Upper lobe of right lung (tissue), 1 donor: ENCODE measurements at regions not wholly inside any gene's neighbourhood (a gene's known extent, or its start where the extent isn't known, plus 50 kb on each side); places are given as distances from the start of the nearest gene placed in this dataset.
"Not testable (repeated sequence)": the region's sequence is repeated elsewhere in the genome, so short reads cannot be mapped to it uniquely, and the experiment has no call there.

Source experiments
- ATAC-seq: fragments of 200-7000 bp; cut with Tn5 transposase; one replicate; pipeline ENCODE4 v1.9.1; 2020; ENCODE audit warnings: mild to moderate bottlenecking, moderate library complexity
- DNase-seq: peaks from one replicate; pipeline ENCODE4 v3.0.0-alpha.2; 2020
- H3K27ac ChIP-seq: fragments of 200-600 bp; one replicate; pipeline ENCODE4 v1.8.0; 2022
- H3K27me3 ChIP-seq: fragments of 200-600 bp; one replicate; pipeline ENCODE4 v1.8.0; 2022; ENCODE audit warnings: mild to moderate bottlenecking
- H3K36me3 ChIP-seq: fragments of 200-600 bp; one replicate; pipeline ENCODE4 v1.8.0; 2022
- H3K4me1 ChIP-seq: fragments of 200-600 bp; one replicate; pipeline ENCODE4 v1.8.0; 2022
- H3K4me3 ChIP-seq: fragments of 200-600 bp; one replicate; pipeline ENCODE4 v1.8.0; 2022; ENCODE audit warnings: mild to moderate bottlenecking
- H3K9me3 ChIP-seq: fragments of 200-600 bp; one replicate; pipeline ENCODE4 v1.8.0; 2022
- CTCF ChIP-seq: fragments of 200-600 bp; IDR thresholded peaks from one replicate; pipeline ENCODE4 v1.8.0; 2022; ENCODE audit warnings: antibody characterized with exemption
- intact Hi-C: fragments of 100-400 bp; cut with DNase I; formaldehyde crosslinking; loops from one replicate; pipeline ENCODE4 v1.11.0; 2022
- donor health status: DM: no; HTN: yes; CAD: no; lungs with severe emphysema.

DNA sequence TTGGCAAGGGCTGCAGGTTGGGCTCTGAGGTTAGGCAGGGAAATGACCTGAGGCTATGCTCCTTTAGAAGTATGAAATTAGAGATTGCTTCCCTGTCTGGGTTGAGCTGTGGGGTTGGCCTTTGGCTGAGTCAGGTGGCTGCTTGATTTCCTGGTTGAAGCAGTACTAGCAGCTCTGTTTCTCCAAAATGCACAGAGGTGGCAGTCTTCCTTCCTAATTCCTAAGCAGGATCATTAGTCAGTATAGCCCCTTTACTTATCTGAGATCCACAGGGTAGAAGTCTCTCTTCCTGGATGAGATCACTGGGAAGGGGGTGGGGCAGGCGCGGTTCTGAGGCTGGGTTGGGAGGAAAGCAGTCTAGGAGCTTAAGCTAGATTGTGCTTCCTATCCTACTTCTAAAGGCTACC, 1917.5 kb downstream of the LRRC4C start:
- no peak for DNase-seq
- ATAC-seq, result no peak
- no peak overlapping the region for H3K27ac ChIP-seq
- H3K27me3 ChIP-seq, result no peaks in the 10 kb centered on the region
- no peaks in the 10 kb centered on the region for H3K36me3 ChIP-seq
- H3K4me3 ChIP-seq, result no peak overlapping the region
- no peaks in the 10 kb centered on the region for H3K9me3 ChIP-seq
- TF ChIP-seq CTCF, result no peak
- intact Hi-C loops, result no loop called here
- no peaks in the 10 kb centered on the region for H3K4me1 ChIP-seq

- H3K4me1 ChIP-seq, ATAC-seq, H3K4me3 ChIP-seq, H3K36me3 ChIP-seq, intact Hi-C loops, H3K9me3 ChIP-seq, DNase-seq, H3K27ac ChIP-seq, H3K27me3 ChIP-seq: not testable (repeated sequence)
Observed at GRCh38 chr11:39536323-39536722, 1923.1 kb downstream of the LRRC4C start.
